ENCODE measurements at regions not wholly inside any gene's neighbourhood (a gene's known extent, or its start where the extent isn't known, plus 50 kb on each side); places are given as distances from the start of the nearest gene placed in this dataset.

GRCh38 chr5:106047341-106047740 lies 1623.4 kb downstream of the EFNA5 start:
- no peak for TF ChIP-seq EZH2phosphoT487 (IDR thresholded peaks at IDR 0.05; ENCODE audit: low read depth)
- TF ChIP-seq, protein P1, sequence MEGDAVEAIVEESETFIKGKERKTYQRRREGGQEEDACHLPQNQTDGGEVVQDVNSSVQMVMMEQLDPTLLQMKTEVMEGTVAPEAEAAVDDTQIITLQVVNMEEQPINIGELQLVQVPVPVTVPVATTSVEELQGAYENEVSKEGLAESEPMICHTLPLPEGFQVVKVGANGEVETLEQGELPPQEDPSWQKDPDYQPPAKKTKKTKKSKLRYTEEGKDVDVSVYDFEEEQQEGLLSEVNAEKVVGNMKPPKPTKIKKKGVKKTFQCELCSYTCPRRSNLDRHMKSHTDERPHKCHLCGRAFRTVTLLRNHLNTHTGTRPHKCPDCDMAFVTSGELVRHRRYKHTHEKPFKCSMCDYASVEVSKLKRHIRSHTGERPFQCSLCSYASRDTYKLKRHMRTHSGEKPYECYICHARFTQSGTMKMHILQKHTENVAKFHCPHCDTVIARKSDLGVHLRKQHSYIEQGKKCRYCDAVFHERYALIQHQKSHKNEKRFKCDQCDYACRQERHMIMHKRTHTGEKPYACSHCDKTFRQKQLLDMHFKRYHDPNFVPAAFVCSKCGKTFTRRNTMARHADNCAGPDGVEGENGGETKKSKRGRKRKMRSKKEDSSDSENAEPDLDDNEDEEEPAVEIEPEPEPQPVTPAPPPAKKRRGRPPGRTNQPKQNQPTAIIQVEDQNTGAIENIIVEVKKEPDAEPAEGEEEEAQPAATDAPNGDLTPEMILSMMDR (IDR thresholded peaks at IDR 0.05; ENCODE audit: low read depth, low read length) = no peak
